Lower leg skin (tissue), 3 donors: ENCODE measurements at regions not wholly inside any gene's neighbourhood (a gene's known extent, or its start where the extent isn't known, plus 50 kb on each side); places are given as distances from the start of the nearest gene placed in this dataset.

ENCODE experiments used
- CTCF ChIP-seq, 3 donors: fragments of 450-650 bp; IDR thresholded peaks; one replicate each; pipeline ENCODE4 v1.5.1; 2016; ENCODE audit warnings: antibody characterized with exemption in 3 of 3, mild to moderate bottlenecking in 3 of 3, moderate library complexity in 2 of 3
- POLR2A ChIP-seq, 2 donors: fragments of 450-650 bp; IDR thresholded peaks; one replicate each; pipeline ENCODE4 v1.6.1; 2016 to 2017; ENCODE audit warnings: antibody characterized with exemption in 2 of 2, mild to moderate bottlenecking in 1 of 2, moderate library complexity in 1 of 2

GRCh38 chr7:19919261-19920095 is 146.1 kb upstream of the TMEM196 start:
- no peak for TF ChIP-seq CTCF (IDR thresholded peaks at IDR 0.05)
- no peak for TF ChIP-seq POLR2A (IDR thresholded peaks at IDR 0.05)
